ENCODE measurements at regions not wholly inside any gene's neighbourhood (a gene's known extent, or its start where the extent isn't known, plus 50 kb on each side); places are given as distances from the start of the nearest gene placed in this dataset.
"Not testable (repeated sequence)": the region's sequence is repeated elsewhere in the genome, so short reads cannot be mapped to it uniquely, and the experiment has no call there.

GRCh38 chr6:82475106-82475505 lies 111.5 kb downstream of the TPBG start:
- H3K9me3 Mint-ChIP-seq (ENCODE audit: insufficient read depth); H3K4me1 Mint-ChIP-seq (ENCODE audit: low read depth); POLR2A ChIA-PET; CTCF ChIA-PET; ATAC-seq; H3K27ac Mint-ChIP-seq; H3K4me3 Mint-ChIP-seq; H3K36me3 Mint-ChIP-seq (ENCODE audit: low read depth); H3K27me3 Mint-ChIP-seq (ENCODE audit: low read depth); DNase-seq: not testable (repeated sequence)

GRCh38 chr6:82484001-82484400 lies 120.4 kb downstream of the TPBG start:
- ChIA-PET CTCF (no interaction called here), POLR2A (no interaction called here)
- Mint-ChIP-seq H3K27ac (no peak overlapping the region), H3K4me3 (no peak overlapping the region), H3K4me1 (ENCODE audit: low read depth) (no peaks in the 10 kb centered on the region), H3K36me3 (ENCODE audit: low read depth) (no peaks in the 10 kb centered on the region), H3K27me3 (ENCODE audit: low read depth) (no peaks in the 10 kb centered on the region), H3K9me3 (ENCODE audit: insufficient read depth) (peaks cover 9% of the 10 kb centered on the region)
- ATAC-seq (no peak), DNase-seq (no peak)

GRCh38 chr6:82484737-82485626 lies 121.4 kb downstream of the TPBG start:
- Mint-ChIP-seq H3K4me3 (no peak overlapping the region), H3K27ac (no peak overlapping the region), H3K4me1 (ENCODE audit: low read depth) (no peaks in the 10 kb centered on the region), H3K27me3 (ENCODE audit: low read depth) (no peaks in the 10 kb centered on the region), H3K36me3 (ENCODE audit: low read depth) (no peaks in the 10 kb centered on the region), H3K9me3 (ENCODE audit: insufficient read depth) (peaks cover 9% of the 10 kb centered on the region)
- CTCF ChIA-PET: no interaction called here
- no peak for DNase-seq
- POLR2A ChIA-PET: no interaction called here
- no peak for ATAC-seq

- no peak for DNase-seq
- H3K4me3 Mint-ChIP-seq: no peak overlapping the region
- no peak overlapping the region for H3K27ac Mint-ChIP-seq
- ATAC-seq: no peak
- POLR2A ChIA-PET: no interaction called here
- CTCF ChIA-PET: no interaction called here
- no peaks in the 10 kb centered on the region for H3K36me3 Mint-ChIP-seq (ENCODE audit: low read depth)
- no peaks in the 10 kb centered on the region for H3K27me3 Mint-ChIP-seq (ENCODE audit: low read depth)
- peaks cover 9% of the 10 kb centered on the region for H3K9me3 Mint-ChIP-seq (ENCODE audit: insufficient read depth)
- no peaks in the 10 kb centered on the region for H3K4me1 Mint-ChIP-seq (ENCODE audit: low read depth)
Observed at GRCh38 chr6:82487895-82488294, 124.3 kb downstream of the TPBG start.

- Mint-ChIP-seq H3K9me3 (ENCODE audit: insufficient read depth) (peaks cover 9% of the 10 kb centered on the region), H3K27me3 (ENCODE audit: low read depth) (no peaks in the 10 kb centered on the region), H3K27ac (no peak overlapping the region), H3K4me1 (ENCODE audit: low read depth) (no peaks in the 10 kb centered on the region), H3K36me3 (ENCODE audit: low read depth) (no peaks in the 10 kb centered on the region), H3K4me3 (no peak overlapping the region)
- DNase-seq (no peak), ATAC-seq (no peak)
- ChIA-PET POLR2A (no interaction called here), CTCF (no interaction called here)
Observed at GRCh38 chr6:82488403-82488802, 124.8 kb downstream of the TPBG start.

GRCh38 chr6:82492134-82492533 lies 128.5 kb downstream of the TPBG start:
- Mint-ChIP-seq H3K4me3 (no peak overlapping the region), H3K27ac (no peak overlapping the region), H3K9me3 (ENCODE audit: insufficient read depth) (no peaks in the 10 kb centered on the region), H3K36me3 (ENCODE audit: low read depth) (no peaks in the 10 kb centered on the region), H3K27me3 (ENCODE audit: low read depth) (no peaks in the 10 kb centered on the region), H3K4me1 (ENCODE audit: low read depth) (no peaks in the 10 kb centered on the region)
- ChIA-PET POLR2A (no interaction called here), CTCF (no interaction called here)
- ATAC-seq (no peak), DNase-seq (no peak)

GRCh38 chr6:82493467-82493866 lies 129.8 kb downstream of the TPBG start:
- POLR2A ChIA-PET: no interaction called here
- Mint-ChIP-seq H3K27ac (no peak overlapping the region), H3K9me3 (ENCODE audit: insufficient read depth) (no peaks in the 10 kb centered on the region), H3K27me3 (ENCODE audit: low read depth) (no peaks in the 10 kb centered on the region), H3K4me1 (ENCODE audit: low read depth) (no peaks in the 10 kb centered on the region), H3K36me3 (ENCODE audit: low read depth) (no peaks in the 10 kb centered on the region), H3K4me3 (no peak overlapping the region)
- CTCF ChIA-PET: no interaction called here
- ATAC-seq (no peak), DNase-seq (no peak)

GRCh38 chr6:82494367-82494766 lies 130.8 kb downstream of the TPBG start:
- H3K27ac Mint-ChIP-seq: no peak overlapping the region
- no peak for ATAC-seq
- no peak overlapping the region for H3K4me3 Mint-ChIP-seq
- no peak for DNase-seq
- H3K27me3 Mint-ChIP-seq (ENCODE audit: low read depth): no peaks in the 10 kb centered on the region
- CTCF ChIA-PET: no interaction called here
- POLR2A ChIA-PET: no interaction called here
- no peaks in the 10 kb centered on the region for H3K4me1 Mint-ChIP-seq (ENCODE audit: low read depth)
- no peaks in the 10 kb centered on the region for H3K36me3 Mint-ChIP-seq (ENCODE audit: low read depth)
- H3K9me3 Mint-ChIP-seq (ENCODE audit: insufficient read depth): no peaks in the 10 kb centered on the region

- H3K27me3 Mint-ChIP-seq (ENCODE audit: low read depth); H3K4me1 Mint-ChIP-seq (ENCODE audit: low read depth); H3K9me3 Mint-ChIP-seq (ENCODE audit: insufficient read depth); CTCF ChIA-PET; ATAC-seq; DNase-seq; H3K4me3 Mint-ChIP-seq; POLR2A ChIA-PET; H3K27ac Mint-ChIP-seq; H3K36me3 Mint-ChIP-seq (ENCODE audit: low read depth): not testable (repeated sequence)
Observed at GRCh38 chr6:82501901-82502300, 138.3 kb downstream of the TPBG start.

- CTCF ChIA-PET: no interaction called here
- H3K27ac Mint-ChIP-seq: no peak overlapping the region
- DNase-seq (no peak), ATAC-seq (no peak)
- no peaks in the 10 kb centered on the region for H3K4me1 Mint-ChIP-seq (ENCODE audit: low read depth)
- no peak overlapping the region for H3K4me3 Mint-ChIP-seq
- no peaks in the 10 kb centered on the region for H3K27me3 Mint-ChIP-seq (ENCODE audit: low read depth)
- no peaks in the 10 kb centered on the region for H3K36me3 Mint-ChIP-seq (ENCODE audit: low read depth)
- no peaks in the 10 kb centered on the region for H3K9me3 Mint-ChIP-seq (ENCODE audit: insufficient read depth)
- POLR2A ChIA-PET: no interaction called here
Observed at GRCh38 chr6:82506526-82506925, 142.9 kb downstream of the TPBG start.

GRCh38 chr6:82507112-82507511 lies 143.5 kb downstream of the TPBG start:
- H3K4me3 Mint-ChIP-seq: no peak overlapping the region
- no peak for ATAC-seq
- no peak for DNase-seq
- no peaks in the 10 kb centered on the region for H3K27me3 Mint-ChIP-seq (ENCODE audit: low read depth)
- no peak overlapping the region for H3K27ac Mint-ChIP-seq
- no peaks in the 10 kb centered on the region for H3K36me3 Mint-ChIP-seq (ENCODE audit: low read depth)
- ChIA-PET CTCF (no interaction called here), POLR2A (no interaction called here)
- H3K9me3 Mint-ChIP-seq (ENCODE audit: insufficient read depth): no peaks in the 10 kb centered on the region
- H3K4me1 Mint-ChIP-seq (ENCODE audit: low read depth): no peaks in the 10 kb centered on the region

GRCh38 chr6:82511546-82511945 lies 147.9 kb downstream of the TPBG start:
- H3K9me3 Mint-ChIP-seq (ENCODE audit: insufficient read depth): peaks cover 3% of the 10 kb centered on the region
- no peaks in the 10 kb centered on the region for H3K27me3 Mint-ChIP-seq (ENCODE audit: low read depth)
- H3K27ac Mint-ChIP-seq: no peak overlapping the region
- H3K4me3 Mint-ChIP-seq: no peak overlapping the region
- ChIA-PET POLR2A (no interaction called here), CTCF (no interaction called here)
- H3K36me3 Mint-ChIP-seq (ENCODE audit: low read depth): no peaks in the 10 kb centered on the region
- no peaks in the 10 kb centered on the region for H3K4me1 Mint-ChIP-seq (ENCODE audit: low read depth)
- no peak for ATAC-seq
- DNase-seq: no peak

GRCh38 chr6:82517896-82518295 lies 154.3 kb downstream of the TPBG start:
- ATAC-seq; H3K36me3 Mint-ChIP-seq (ENCODE audit: low read depth); POLR2A ChIA-PET; H3K4me1 Mint-ChIP-seq (ENCODE audit: low read depth); H3K4me3 Mint-ChIP-seq; H3K9me3 Mint-ChIP-seq (ENCODE audit: insufficient read depth); CTCF ChIA-PET; H3K27me3 Mint-ChIP-seq (ENCODE audit: low read depth); H3K27ac Mint-ChIP-seq; DNase-seq: not testable (repeated sequence)

All from activated CD8-positive, alpha-beta T cell treated with anti-CD3 and anti-CD28 coated beads, Interleukin-2, amount 10 ng/mL, durations not matched to agents 7 days and 5 days (primary cell).